GM23338 (cell line): ENCODE measurements at regions not wholly inside any gene's neighbourhood (a gene's known extent, or its start where the extent isn't known, plus 50 kb on each side); places are given as distances from the start of the nearest gene placed in this dataset.

Experiments
- ATAC-seq: fragments of 200-7000 bp; cut with Tn5 transposase; 3 replicates; pipeline ENCODE4 v1.9.1; 2020
- DNase-seq: peaks from one replicate; pipeline ENCODE4 v3.0.0-alpha.2; 2015; ENCODE audit warnings: low spot score
- H2AFZ ChIP-seq: fragments of 200-600 bp; sonication (generic); 2 replicates; pipeline ENCODE4 v1.8.0; 2016; ENCODE audit warnings: antibody characterized with exemption, mild to moderate bottlenecking, moderate library complexity
- H3F3A ChIP-seq: fragments of 200-600 bp; sonication (generic); replicated peaks from 2 replicates; pipeline ENCODE4 v1.8.0; 2017; ENCODE audit warnings: antibody characterized with exemption, mixed run types, low read depth
- H3K27ac ChIP-seq: fragments of 200-600 bp; sonication (generic); 2 replicates; pipeline ENCODE4 v1.6.1; 2016; ENCODE audit warnings: low read depth
- H3K27me3 ChIP-seq: fragments of 200-600 bp; sonication (generic); 2 replicates; pipeline ENCODE4 v1.8.0; 2016; ENCODE audit warnings: mild to moderate bottlenecking, mixed run types, moderate library complexity; ENCODE audit not compliant: insufficient read depth
- H3K36me3 ChIP-seq: fragments of 200-600 bp; sonication (generic); 2 replicates; pipeline ENCODE4 v1.8.0; 2016; ENCODE audit warnings: mild to moderate bottlenecking; ENCODE audit not compliant: insufficient read depth
- H3K4me1 ChIP-seq: fragments of 200-600 bp; sonication (generic); 2 replicates; pipeline ENCODE4 v1.8.0; 2016; ENCODE audit warnings: mild to moderate bottlenecking, moderate library complexity; ENCODE audit not compliant: insufficient read depth
- H3K4me2 ChIP-seq: fragments of 200-600 bp; sonication (generic); 2 replicates; pipeline ENCODE4 v1.7.1; 2017; ENCODE audit warnings: mixed run types
- H3K4me3 ChIP-seq: fragments of 200-600 bp; sonication (generic); 2 replicates; pipeline ENCODE4 v1.6.1; 2016; ENCODE audit warnings: mixed run types
- H3K79me2 ChIP-seq: fragments of 200-600 bp; sonication (generic); replicated peaks from 2 replicates; pipeline ENCODE4 v1.8.0; 2017; ENCODE audit warnings: mild to moderate bottlenecking; ENCODE audit not compliant: insufficient read depth
- H3K9me2 ChIP-seq: fragments of 200-600 bp; sonication (generic); 2 replicates; pipeline ENCODE4 v1.8.0; 2017; ENCODE audit not compliant: insufficient read depth
- H4K20me1 ChIP-seq: fragments of 200-600 bp; sonication (generic); replicated peaks from 2 replicates; pipeline ENCODE4 v1.8.0; 2017; ENCODE audit warnings: mild to moderate bottlenecking; ENCODE audit not compliant: insufficient read depth
- H3K27ac Mint-ChIP-seq: 2 replicates; pipeline ENCODE4 v1.8.0; 2020; ENCODE audit warnings: inconsistent platforms, mild to moderate bottlenecking, moderate library complexity, mixed read lengths
- H3K27me3 Mint-ChIP-seq: 3 replicates; pipeline ENCODE4 v1.8.0; 2022; ENCODE audit warnings: low read depth, mild to moderate bottlenecking, moderate library complexity, mixed read lengths, inconsistent platforms; ENCODE audit not compliant: insufficient read depth, poor library complexity
- H3K36me3 Mint-ChIP-seq: 3 replicates; pipeline ENCODE4 v1.8.0; 2021; ENCODE audit warnings: low read depth, mild to moderate bottlenecking, inconsistent platforms, moderate library complexity, mixed read lengths
- H3K4me1 Mint-ChIP-seq: 3 replicates; pipeline ENCODE4 v1.8.0; 2020; ENCODE audit warnings: mild to moderate bottlenecking, inconsistent platforms, mixed read lengths
- H3K4me3 Mint-ChIP-seq: 3 replicates; pipeline ENCODE4 v1.8.0; 2021; ENCODE audit warnings: moderate library complexity, mild to moderate bottlenecking, inconsistent platforms, mixed read lengths
- H3K9me3 Mint-ChIP-seq: 3 replicates; pipeline ENCODE4 v1.8.0; 2020; ENCODE audit warnings: moderate library complexity, mild to moderate bottlenecking, inconsistent platforms, mixed read lengths
- CREB1 ChIP-seq: fragments of 250-450 bp; sonication (Bioruptor Pico); IDR thresholded peaks from 2 replicates; pipeline ENCODE4 v1.5.0; 2020; ENCODE audit warnings: low read depth, mild to moderate bottlenecking, moderate library complexity
- EZH2 ChIP-seq: fragments of 200-600 bp; sonication (generic); IDR thresholded peaks from one replicate; pipeline ENCODE4 v1.8.0; 2017; ENCODE audit warnings: antibody characterized with exemption, mild to moderate bottlenecking, low read depth; ENCODE audit not compliant: unreplicated experiment
- EZH2phosphoT487 ChIP-seq: fragments of 200-600 bp; sonication (generic); IDR thresholded peaks from one replicate; pipeline ENCODE4 v1.8.1; 2018; ENCODE audit warnings: antibody characterized with exemption; ENCODE audit not compliant: unreplicated experiment
- JUNB ChIP-seq: IDR thresholded peaks from one replicate; pipeline ENCODE4 v1.6.1; 2016; ENCODE audit warnings: antibody characterized with exemption; ENCODE audit not compliant: unreplicated experiment
- NANOG ChIP-seq: IDR thresholded peaks from 2 replicates; pipeline ENCODE4 v1.6.1; 2016; ENCODE audit warnings: antibody characterized with exemption, borderline replicate concordance
- POLR2AphosphoS5 ChIP-seq: IDR thresholded peaks from 2 replicates; pipeline ENCODE4 v1.6.1; 2016; ENCODE audit warnings: antibody characterized with exemption, low read depth
- STAT1 ChIP-seq: IDR thresholded peaks from one replicate; pipeline ENCODE4 v1.6.1; 2016; ENCODE audit warnings: antibody characterized with exemption; ENCODE audit not compliant: unreplicated experiment
- ZNF114 ChIP-seq: fragments of 250-450 bp; sonication (Bioruptor Pico); IDR thresholded peaks from 2 replicates; pipeline ENCODE4 v1.5.0; 2020; ENCODE audit warnings: mild to moderate bottlenecking, moderate library complexity
- ZNF331 ChIP-seq: fragments of 250-450 bp; sonication (Bioruptor Pico); IDR thresholded peaks from 2 replicates; pipeline ENCODE4 v1.5.0; 2020; ENCODE audit warnings: low read depth, mild to moderate bottlenecking, moderate library complexity
- TF ChIP-seq, protein P1 (sequence below): IDR thresholded peaks from 2 replicates; pipeline ENCODE4 v1.6.1; 2016; ENCODE audit warnings: antibody characterized with exemption
- TF ChIP-seq, protein P2 (sequence below): IDR thresholded peaks from one replicate; pipeline ENCODE4 v1.6.1; 2018; ENCODE audit warnings: antibody characterized with exemption; ENCODE audit not compliant: unreplicated experiment
- TF ChIP-seq, protein P3 (sequence below), 2 experiments: fragments of 200-600 bp in 1 of 2; sonication (generic) in 1 of 2; conservative IDR thresholded peaks; 2 replicates each; pipeline versions ENCODE4 v1.5.1 to v1.6.1; 2016 to 2017; ENCODE audit warnings: antibody characterized with exemption in 2 of 2, low read depth in 2 of 2, mild to moderate bottlenecking in 2 of 2, moderate library complexity in 1 of 2
- TF ChIP-seq, protein P4 (sequence below): fragments of 250-450 bp; sonication (Bioruptor Pico); IDR thresholded peaks from 2 replicates; pipeline ENCODE4 v1.5.0; 2020; ENCODE audit warnings: mild to moderate bottlenecking, moderate library complexity

DNA sequence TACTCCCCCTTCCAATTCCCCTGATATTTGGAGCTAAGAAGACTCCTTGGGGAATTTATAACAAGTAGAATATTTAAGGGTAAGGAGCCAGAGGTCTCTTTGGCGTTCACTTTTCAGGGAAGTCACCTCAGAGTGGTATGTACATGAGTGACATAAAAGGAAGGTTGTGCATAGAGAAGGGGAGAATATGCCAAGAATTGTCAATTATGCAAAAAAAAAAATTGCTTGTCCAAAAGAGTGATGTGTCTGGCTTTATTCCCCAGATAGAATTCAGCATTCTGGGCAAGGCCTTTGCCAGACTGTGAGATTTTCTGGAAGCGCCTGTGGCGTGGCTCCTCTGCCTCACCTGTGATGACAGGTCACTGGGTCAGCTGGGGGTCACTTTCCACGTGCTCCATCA, 170.2 kb downstream of the MIAT start:
- Mint-ChIP-seq H3K4me3 (no peak overlapping the region), H3K27me3 (peaks cover 4% of the 10 kb centered on the region), H3K27ac (no peak overlapping the region), H3K36me3 (no peaks in the 10 kb centered on the region), H3K9me3 (no peaks in the 10 kb centered on the region), H3K4me1 (peaks cover 6% of the 10 kb centered on the region)
- H3K36me3 ChIP-seq = no peaks in the 10 kb centered on the region
- DNase-seq (no peak), ATAC-seq (no peak)
- no peaks in the 10 kb centered on the region for H4K20me1 ChIP-seq
- no peaks in the 10 kb centered on the region for H3K4me1 ChIP-seq
- no peaks in the 10 kb centered on the region for H3K27me3 ChIP-seq
- H3K4me3 ChIP-seq = no peak overlapping the region
- no peaks in the 10 kb centered on the region for H3F3A ChIP-seq
- no peaks in the 10 kb centered on the region for H3K79me2 ChIP-seq
- H3K27ac ChIP-seq = no peak overlapping the region
- no peaks in the 10 kb centered on the region for H3K9me2 ChIP-seq
- no peak overlapping the region for H3K4me2 ChIP-seq
- H2AFZ ChIP-seq = no peak overlapping the region
- TF ChIP-seq POLR2AphosphoS5 (no peak), JUNB (no peak), EZH2phosphoT487 (no peak), ZNF114 (CRISPR knock-in tag) (no peak), STAT1 (no peak), EZH2 (no peak), ZNF331 (CRISPR knock-in tag) (no peak), NANOG (no peak), CREB1 (CRISPR knock-in tag) (no peak)
- TF ChIP-seq, protein P1, sequence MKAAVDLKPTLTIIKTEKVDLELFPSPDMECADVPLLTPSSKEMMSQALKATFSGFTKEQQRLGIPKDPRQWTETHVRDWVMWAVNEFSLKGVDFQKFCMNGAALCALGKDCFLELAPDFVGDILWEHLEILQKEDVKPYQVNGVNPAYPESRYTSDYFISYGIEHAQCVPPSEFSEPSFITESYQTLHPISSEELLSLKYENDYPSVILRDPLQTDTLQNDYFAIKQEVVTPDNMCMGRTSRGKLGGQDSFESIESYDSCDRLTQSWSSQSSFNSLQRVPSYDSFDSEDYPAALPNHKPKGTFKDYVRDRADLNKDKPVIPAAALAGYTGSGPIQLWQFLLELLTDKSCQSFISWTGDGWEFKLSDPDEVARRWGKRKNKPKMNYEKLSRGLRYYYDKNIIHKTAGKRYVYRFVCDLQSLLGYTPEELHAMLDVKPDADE = no peak
- TF ChIP-seq, protein P2, sequence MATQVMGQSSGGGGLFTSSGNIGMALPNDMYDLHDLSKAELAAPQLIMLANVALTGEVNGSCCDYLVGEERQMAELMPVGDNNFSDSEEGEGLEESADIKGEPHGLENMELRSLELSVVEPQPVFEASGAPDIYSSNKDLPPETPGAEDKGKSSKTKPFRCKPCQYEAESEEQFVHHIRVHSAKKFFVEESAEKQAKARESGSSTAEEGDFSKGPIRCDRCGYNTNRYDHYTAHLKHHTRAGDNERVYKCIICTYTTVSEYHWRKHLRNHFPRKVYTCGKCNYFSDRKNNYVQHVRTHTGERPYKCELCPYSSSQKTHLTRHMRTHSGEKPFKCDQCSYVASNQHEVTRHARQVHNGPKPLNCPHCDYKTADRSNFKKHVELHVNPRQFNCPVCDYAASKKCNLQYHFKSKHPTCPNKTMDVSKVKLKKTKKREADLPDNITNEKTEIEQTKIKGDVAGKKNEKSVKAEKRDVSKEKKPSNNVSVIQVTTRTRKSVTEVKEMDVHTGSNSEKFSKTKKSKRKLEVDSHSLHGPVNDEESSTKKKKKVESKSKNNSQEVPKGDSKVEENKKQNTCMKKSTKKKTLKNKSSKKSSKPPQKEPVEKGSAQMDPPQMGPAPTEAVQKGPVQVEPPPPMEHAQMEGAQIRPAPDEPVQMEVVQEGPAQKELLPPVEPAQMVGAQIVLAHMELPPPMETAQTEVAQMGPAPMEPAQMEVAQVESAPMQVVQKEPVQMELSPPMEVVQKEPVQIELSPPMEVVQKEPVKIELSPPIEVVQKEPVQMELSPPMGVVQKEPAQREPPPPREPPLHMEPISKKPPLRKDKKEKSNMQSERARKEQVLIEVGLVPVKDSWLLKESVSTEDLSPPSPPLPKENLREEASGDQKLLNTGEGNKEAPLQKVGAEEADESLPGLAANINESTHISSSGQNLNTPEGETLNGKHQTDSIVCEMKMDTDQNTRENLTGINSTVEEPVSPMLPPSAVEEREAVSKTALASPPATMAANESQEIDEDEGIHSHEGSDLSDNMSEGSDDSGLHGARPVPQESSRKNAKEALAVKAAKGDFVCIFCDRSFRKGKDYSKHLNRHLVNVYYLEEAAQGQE = no peak
- TF ChIP-seq, protein P3, sequence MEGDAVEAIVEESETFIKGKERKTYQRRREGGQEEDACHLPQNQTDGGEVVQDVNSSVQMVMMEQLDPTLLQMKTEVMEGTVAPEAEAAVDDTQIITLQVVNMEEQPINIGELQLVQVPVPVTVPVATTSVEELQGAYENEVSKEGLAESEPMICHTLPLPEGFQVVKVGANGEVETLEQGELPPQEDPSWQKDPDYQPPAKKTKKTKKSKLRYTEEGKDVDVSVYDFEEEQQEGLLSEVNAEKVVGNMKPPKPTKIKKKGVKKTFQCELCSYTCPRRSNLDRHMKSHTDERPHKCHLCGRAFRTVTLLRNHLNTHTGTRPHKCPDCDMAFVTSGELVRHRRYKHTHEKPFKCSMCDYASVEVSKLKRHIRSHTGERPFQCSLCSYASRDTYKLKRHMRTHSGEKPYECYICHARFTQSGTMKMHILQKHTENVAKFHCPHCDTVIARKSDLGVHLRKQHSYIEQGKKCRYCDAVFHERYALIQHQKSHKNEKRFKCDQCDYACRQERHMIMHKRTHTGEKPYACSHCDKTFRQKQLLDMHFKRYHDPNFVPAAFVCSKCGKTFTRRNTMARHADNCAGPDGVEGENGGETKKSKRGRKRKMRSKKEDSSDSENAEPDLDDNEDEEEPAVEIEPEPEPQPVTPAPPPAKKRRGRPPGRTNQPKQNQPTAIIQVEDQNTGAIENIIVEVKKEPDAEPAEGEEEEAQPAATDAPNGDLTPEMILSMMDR (conservative IDR thresholded peaks at IDR 0.05; ENCODE audit: low read depth in 2 of 2) = no peak
- TF ChIP-seq, protein P4, sequence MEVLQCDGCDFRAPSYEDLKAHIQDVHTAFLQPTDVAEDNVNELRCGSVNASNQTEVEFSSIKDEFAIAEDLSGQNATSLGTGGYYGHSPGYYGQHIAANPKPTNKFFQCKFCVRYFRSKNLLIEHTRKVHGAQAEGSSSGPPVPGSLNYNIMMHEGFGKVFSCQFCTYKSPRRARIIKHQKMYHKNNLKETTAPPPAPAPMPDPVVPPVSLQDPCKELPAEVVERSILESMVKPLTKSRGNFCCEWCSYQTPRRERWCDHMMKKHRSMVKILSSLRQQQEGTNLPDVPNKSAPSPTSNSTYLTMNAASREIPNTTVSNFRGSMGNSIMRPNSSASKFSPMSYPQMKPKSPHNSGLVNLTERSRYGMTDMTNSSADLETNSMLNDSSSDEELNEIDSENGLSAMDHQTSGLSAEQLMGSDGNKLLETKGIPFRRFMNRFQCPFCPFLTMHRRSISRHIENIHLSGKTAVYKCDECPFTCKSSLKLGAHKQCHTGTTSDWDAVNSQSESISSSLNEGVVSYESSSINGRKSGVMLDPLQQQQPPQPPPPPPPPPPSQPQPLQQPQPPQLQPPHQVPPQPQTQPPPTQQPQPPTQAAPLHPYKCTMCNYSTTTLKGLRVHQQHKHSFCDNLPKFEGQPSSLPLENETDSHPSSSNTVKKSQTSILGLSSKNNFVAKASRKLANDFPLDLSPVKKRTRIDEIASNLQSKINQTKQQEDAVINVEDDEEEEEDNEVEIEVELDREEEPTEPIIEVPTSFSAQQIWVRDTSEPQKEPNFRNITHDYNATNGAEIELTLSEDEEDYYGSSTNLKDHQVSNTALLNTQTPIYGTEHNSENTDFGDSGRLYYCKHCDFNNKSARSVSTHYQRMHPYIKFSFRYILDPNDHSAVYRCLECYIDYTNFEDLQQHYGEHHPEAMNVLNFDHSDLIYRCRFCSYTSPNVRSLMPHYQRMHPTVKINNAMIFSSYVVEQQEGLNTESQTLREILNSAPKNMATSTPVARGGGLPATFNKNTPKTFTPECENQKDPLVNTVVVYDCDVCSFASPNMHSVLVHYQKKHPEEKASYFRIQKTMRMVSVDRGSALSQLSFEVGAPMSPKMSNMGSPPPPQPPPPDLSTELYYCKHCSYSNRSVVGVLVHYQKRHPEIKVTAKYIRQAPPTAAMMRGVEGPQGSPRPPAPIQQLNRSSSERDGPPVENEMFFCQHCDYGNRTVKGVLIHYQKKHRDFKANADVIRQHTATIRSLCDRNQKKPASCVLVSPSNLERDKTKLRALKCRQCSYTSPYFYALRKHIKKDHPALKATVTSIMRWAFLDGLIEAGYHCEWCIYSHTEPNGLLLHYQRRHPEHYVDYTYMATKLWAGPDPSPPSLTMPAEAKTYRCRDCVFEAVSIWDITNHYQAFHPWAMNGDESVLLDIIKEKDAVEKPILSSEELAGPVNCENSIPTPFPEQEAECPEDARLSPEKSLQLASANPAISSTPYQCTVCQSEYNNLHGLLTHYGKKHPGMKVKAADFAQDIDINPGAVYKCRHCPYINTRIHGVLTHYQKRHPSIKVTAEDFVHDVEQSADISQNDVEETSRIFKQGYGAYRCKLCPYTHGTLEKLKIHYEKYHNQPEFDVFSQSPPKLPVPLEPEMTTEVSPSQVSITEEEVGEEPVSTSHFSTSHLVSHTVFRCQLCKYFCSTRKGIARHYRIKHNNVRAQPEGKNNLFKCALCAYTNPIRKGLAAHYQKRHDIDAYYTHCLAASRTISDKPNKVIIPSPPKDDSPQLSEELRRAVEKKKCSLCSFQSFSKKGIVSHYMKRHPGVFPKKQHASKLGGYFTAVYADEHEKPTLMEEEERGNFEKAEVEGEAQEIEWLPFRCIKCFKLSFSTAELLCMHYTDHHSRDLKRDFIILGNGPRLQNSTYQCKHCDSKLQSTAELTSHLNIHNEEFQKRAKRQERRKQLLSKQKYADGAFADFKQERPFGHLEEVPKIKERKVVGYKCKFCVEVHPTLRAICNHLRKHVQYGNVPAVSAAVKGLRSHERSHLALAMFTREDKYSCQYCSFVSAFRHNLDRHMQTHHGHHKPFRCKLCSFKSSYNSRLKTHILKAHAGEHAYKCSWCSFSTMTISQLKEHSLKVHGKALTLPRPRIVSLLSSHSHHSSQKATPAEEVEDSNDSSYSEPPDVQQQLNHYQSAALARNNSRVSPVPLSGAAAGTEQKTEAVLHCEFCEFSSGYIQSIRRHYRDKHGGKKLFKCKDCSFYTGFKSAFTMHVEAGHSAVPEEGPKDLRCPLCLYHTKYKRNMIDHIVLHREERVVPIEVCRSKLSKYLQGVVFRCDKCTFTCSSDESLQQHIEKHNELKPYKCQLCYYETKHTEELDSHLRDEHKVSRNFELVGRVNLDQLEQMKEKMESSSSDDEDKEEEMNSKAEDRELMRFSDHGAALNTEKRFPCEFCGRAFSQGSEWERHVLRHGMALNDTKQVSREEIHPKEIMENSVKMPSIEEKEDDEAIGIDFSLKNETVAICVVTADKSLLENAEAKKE (CRISPR knock-in tag) = no peak
